H4 (cell line): ENCODE measurements at regions not wholly inside any gene's neighbourhood (a gene's known extent, or its start where the extent isn't known, plus 50 kb on each side); places are given as distances from the start of the nearest gene placed in this dataset.
"Not testable (repeated sequence)": the region's sequence is repeated elsewhere in the genome, so short reads cannot be mapped to it uniquely, and the experiment has no call there.

Experiments
- DNase-seq: peaks from one replicate; pipeline ENCODE4 v3.0.0-alpha.2; 2015; ENCODE audit warnings: low spot score

- no peak for DNase-seq
Measured at GRCh38 chrX:1852082-1852481, 237.2 kb downstream of the ASMT start.

GRCh38 chrX:1853447-1853846 is 238.6 kb downstream of the ASMT start:
- no peak for DNase-seq

- no peak for DNase-seq
Measured at GRCh38 chrX:1853916-1854315, 239.1 kb downstream of the ASMT start.

- DNase-seq = not testable (repeated sequence)
Measured at GRCh38 chrX:1854861-1855260, 240.0 kb downstream of the ASMT start.

GRCh38 chrX:1859266-1859665 is 244.4 kb downstream of the ASMT start:
- not testable (repeated sequence) for DNase-seq

GRCh38 chrX:1860936-1861594 is 246.2 kb downstream of the ASMT start:
- DNase-seq = no peak

- DNase-seq = not testable (repeated sequence)
Measured at GRCh38 chrX:1863995-1864394, 249.1 kb downstream of the ASMT start.

GRCh38 chrX:1870421-1870820 is 255.6 kb downstream of the ASMT start:
- DNase-seq = peak; percentile 73

- no peak for DNase-seq
Measured at GRCh38 chrX:1871887-1872286, 257.0 kb downstream of the ASMT start.

GRCh38 chrX:1873671-1874070 is 258.8 kb downstream of the ASMT start:
- no peak for DNase-seq

- DNase-seq = no peak
Measured at GRCh38 chrX:1874416-1874815, 259.6 kb downstream of the ASMT start.

- no peak for DNase-seq
Measured at GRCh38 chrX:1874899-1875298, 260.0 kb downstream of the ASMT start.

- no peak for DNase-seq
Measured at GRCh38 chrX:1876041-1876440, 261.2 kb downstream of the ASMT start.

GRCh38 chrX:1877780-1878179 is 262.9 kb downstream of the ASMT start:
- DNase-seq = no peak

GRCh38 chrX:1880884-1881817 is 266.3 kb downstream of the ASMT start:
- not testable (repeated sequence) for DNase-seq

- peak; percentile 82 for DNase-seq
Measured at GRCh38 chrX:1883772-1884171, 268.9 kb downstream of the ASMT start.

- no peak for DNase-seq
Measured at GRCh38 chrX:1884446-1884845, 269.6 kb downstream of the ASMT start.

- DNase-seq = no peak
Measured at GRCh38 chrX:1885116-1885515, 270.3 kb downstream of the ASMT start.

GRCh38 chrX:1888305-1888704 is 273.4 kb downstream of the ASMT start:
- peak; percentile 28 for DNase-seq

- DNase-seq = no peak
Measured at GRCh38 chrX:1894026-1894294, 279.1 kb downstream of the ASMT start.

GRCh38 chrX:1894740-1895139 is 279.9 kb downstream of the ASMT start:
- no peak for DNase-seq

GRCh38 chrX:1895583-1895982 is 280.7 kb downstream of the ASMT start:
- no peak for DNase-seq

GRCh38 chrX:1899841-1900240 is 285.0 kb downstream of the ASMT start:
- DNase-seq = no peak

GRCh38 chrX:1902901-1903235 is 288.0 kb downstream of the ASMT start:
- DNase-seq = no peak
